ENCODE measurements at regions not wholly inside any gene's neighbourhood (a gene's known extent, or its start where the extent isn't known, plus 50 kb on each side); places are given as distances from the start of the nearest gene placed in this dataset.

DNA sequence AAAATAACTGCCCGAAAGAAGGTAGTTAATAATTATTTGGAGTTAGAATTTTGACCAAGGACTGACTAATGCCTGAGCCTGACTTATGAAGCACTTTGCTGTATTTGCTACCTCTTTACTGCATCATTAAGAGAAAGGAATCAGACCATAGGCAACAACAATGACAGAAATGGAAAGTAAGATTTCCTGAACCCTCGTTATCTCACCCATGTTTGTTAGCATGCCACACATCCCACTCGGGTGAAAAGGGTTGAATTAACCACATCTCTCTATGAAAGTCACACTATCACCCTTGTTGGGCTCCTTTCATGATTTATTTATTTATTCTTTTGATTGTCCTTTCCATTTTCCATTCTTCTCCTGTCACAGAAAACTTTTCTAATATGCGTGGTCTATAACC lies 59.6 kb downstream of the OLIG3 start:
- DNase-seq, result no peak

GRCh38 chr6:137432054-137432611 lies 62.1 kb downstream of the OLIG3 start:
- no peak for DNase-seq

DNA sequence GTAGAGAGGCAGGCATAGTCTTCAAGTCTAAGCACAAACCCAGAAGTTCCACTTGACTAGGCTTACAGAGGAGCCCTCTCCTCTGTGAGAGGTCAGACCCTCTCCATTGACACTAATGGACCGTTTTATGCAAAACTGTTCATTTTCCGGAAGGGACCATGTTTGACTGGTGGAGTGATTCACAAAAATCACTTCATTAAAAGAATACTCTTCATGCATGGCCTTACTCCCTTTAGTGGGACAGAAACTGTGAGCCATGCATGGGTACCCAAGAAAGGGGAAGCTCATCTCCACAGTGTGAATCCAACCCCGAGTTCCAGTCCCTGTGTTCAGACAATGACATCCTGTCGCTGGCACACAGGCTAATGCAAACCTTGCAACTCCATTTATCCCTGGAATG lies 63.2 kb downstream of the OLIG3 start:
- no peak for DNase-seq

GRCh38 chr6:137427656-137428290 lies 66.4 kb downstream of the OLIG3 start:
- DNase-seq, result no peak

GRCh38 chr6:137426007-137426689 lies 68.0 kb downstream of the OLIG3 start:
- no peak for DNase-seq

DNA sequence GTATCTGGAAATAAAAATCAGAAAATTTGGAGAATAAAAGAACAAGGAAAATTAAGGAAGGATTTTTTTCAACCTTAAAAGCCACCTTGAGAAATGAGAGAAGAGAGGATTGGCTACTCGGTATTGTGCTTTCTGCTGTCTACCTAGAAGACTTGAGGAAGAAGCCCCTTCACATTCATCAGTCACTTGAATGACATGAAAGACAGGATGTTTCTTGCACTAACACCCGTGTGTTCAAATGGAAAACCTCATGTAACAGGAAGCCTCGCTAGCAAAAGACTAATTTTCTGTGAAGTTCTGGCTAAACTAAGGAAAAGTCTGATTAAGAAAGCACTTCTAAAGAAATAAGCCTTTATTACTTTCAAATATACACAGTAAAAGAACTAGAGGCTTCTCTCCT lies 69.9 kb downstream of the OLIG3 start:
- no peak for DNase-seq

- DNase-seq, result no peak
Observed at GRCh38 chr6:137423451-137424168, 70.6 kb downstream of the OLIG3 start.

DNA sequence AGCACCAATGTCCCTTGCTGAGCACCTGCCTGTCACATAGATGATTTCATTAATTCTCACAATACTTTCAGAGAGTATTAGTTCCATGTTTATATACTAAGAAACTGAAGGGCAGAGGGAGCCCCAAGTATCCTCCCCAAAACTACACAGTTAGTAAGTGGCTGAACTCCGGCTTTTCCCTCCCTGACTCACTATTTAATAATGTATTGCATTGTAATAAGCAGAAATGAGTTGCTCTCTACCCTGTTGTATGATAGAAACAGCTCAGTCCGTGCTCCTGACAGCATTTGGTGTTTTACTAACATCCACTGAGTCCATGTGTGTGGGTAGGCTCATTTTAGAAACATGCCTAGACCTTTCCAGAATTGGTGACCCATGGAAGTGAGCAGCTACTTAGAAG lies 76.8 kb downstream of the OLIG3 start:
- DNase-seq, result no peak

- no peak for DNase-seq
Observed at GRCh38 chr6:137416376-137417109, 77.7 kb downstream of the OLIG3 start.

DNA sequence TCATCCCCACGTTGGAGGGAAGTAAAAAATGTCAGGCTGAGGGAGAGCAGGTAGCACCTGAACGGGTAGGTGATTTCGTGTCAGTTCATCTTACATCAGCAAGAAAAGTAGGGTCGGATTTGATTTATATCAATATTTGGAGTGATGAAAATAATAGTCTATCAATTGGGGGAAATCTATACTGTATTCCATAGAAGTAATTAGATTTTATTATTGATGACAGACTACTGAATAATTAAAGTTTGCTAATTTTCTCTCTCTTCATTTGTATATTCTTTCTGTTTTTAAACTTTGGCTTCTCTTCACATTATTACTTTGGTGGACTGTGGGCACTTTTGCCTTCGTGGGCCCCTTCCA lies 78.4 kb downstream of the OLIG3 start:
- DNase-seq, result no peak

DNA sequence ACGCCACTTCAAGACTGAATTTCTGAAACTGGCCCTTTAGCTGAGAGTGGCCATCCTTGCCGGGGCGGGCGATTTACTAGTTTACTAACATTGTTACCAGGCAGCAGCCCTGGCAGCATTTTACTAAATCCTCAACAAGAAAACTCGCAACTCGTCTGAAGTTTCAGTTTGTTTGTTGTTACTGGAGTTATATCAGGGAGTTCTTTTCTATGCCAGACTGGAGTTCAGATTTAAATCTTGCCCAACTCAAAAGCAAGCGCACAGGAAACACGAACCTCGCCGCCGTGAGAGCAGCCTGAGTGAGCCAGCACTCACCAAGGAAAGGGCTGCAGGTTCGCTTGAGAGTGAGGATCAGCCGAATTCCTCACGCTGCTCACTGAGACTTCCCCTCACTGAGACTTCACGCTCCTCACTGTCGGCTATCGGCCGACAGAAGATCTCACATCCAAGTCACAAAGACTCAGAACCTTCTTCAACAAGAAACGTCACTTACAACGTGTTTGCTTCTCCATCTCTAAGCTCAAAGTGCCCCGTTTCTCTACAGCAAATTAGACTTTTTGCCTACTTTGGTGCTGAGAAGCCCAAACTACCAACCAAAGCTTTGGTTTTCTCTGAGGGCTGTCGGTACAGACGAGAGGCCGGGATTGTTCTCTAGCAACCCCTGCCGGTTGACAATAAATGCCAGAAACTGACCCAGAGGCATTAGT lies 78.9 kb downstream of the OLIG3 start:
- peak; percentile 55 to 56 for DNase-seq

DNA sequence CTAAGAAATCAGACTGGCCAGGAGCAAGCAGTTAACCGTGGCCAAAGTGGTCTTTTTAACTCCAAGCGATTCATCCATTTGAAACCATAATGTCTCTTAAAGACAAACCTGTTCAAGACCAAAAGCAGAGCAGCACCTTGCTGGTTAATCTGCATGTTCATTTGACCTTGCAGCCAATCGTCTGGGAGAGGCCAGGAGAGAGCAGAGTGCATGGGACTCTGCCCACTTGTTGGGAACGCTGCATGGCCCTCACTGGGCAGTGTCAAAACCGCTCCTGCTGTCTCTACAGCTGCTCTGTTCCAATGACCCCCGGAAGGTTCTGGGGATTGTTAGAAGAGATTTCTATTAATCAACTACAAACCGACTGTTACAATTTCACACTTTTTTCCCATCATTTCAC lies 79.6 kb downstream of the OLIG3 start:
- no peak for DNase-seq

DNA sequence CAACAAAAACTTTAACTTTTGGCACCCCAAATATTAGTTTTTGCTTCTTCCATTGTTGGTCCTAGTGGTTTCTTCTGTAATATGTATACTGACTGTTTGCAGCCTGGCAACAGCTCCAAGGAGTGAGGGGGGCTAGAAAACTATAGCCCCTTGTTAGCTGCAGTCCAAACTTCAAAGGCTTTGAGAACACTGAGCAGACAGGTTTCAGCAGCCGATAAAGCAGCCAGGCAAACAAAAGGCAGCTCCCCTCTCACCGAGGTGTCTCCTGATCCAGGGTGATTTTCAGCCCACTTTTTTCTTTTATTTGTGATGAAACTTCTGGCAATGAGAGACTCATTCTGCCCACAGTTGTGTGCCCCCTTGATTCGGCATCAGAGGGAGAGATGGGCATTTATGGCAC lies 80.7 kb downstream of the OLIG3 start:
- no peak for DNase-seq

GRCh38 chr6:137412562-137412961 lies 81.6 kb downstream of the OLIG3 start:
- DNase-seq, result no peak

GRCh38 chr6:137409266-137409777 lies 84.9 kb downstream of the OLIG3 start:
- DNase-seq, result no peak

- DNase-seq, result no peak
Observed at GRCh38 chr6:137407816-137408215, 86.4 kb downstream of the OLIG3 start.

GRCh38 chr6:137405806-137406205 lies 88.4 kb downstream of the OLIG3 start:
- DNase-seq, result no peak

DNA sequence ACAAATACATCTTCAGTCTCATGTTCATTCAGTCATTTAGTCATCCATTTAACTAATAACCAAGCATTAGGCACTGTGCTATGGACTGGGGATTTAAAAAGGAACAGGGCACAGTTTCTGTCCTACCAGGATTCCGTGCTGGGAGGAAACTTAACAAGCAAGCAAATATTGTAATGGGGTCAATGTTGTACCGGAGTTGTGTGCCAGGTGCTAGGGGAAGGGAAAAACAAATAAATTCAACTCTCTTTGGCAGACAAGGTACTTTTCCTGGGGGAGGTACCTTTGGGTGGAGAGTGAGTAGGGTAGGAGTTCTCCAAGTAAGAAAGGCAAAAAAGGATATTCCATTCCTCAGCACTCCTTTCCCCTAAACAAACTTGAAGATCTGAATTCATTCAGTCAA lies 90.3 kb downstream of the OLIG3 start:
- no peak for DNase-seq

DNA sequence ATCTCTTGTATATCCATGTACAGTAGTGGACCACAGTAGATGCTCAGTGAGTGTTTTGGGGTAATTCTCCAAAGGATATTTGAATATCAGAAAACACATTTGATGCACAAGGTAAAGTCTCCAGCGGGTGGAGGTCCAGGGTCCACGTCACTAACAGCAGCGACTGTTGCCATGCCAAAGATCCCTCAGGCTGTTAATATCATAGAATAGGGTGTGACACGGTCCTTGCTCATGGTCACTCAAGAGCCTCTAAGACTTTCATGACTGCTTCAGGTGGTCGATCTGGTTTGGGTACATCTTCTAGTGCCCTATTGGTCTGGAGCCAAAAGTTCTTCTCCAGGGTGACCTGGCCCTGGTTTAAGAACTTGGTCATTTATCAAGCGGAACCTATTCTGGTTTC lies 90.8 kb downstream of the OLIG3 start:
- DNase-seq, result no peak

DNA sequence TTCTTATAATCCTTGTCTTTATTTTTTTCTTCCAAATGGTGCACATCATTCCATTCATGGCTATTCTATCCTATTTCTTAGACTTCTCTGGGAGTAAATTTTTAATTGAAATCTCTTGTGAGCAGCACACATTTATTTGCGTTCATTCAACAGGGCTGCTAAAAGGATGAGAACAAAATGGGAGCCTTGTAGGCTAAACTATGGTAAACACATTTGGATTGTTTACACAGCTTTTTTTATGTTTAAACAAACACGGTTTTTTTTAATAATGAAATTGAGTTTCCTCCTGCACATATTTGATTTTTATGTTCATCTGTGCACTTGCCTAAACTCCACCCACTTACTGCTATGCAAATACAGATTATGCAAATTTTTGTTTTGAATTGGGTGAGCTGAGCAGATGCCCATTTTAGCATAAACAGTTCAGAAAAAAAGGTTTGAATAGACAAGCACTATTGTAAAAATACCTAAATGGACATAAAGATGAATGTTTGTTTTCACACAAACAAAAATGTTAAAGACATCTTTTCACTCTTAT lies 92.0 kb downstream of the OLIG3 start:
- DNase-seq, result no peak

GRCh38 chr6:137401088-137401487 lies 93.1 kb downstream of the OLIG3 start:
- DNase-seq, result no peak

DNA sequence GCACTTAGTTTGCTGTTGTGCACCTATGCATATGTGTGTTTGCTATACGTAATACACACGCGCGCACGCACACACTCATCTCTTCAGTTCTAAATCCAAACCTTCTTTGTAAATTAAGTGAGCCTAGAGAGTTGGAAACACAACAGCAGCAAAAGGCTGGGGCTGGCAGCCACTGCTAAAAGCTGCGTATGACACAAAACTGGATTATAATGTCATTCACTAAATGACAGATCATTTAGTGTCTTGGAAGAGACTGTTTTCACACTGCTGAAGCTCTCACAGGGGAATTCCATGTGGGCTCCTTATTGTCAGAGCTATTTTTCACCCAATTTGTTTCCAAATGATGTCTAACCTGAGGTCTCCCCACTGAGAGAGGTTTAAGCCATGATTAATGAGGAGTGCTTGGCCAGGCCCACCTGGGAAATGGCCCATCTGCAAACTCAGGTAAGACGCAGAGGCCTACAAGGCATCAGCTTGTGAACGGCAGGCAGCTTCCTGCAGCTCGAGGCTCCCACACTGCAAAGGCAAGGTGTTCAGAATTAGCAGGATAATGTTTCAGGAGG lies 94.2 kb downstream of the OLIG3 start:
- no peak for DNase-seq
